GM19025 (cell line): ENCODE measurements at regions not wholly inside any gene's neighbourhood (a gene's known extent, or its start where the extent isn't known, plus 50 kb on each side); places are given as distances from the start of the nearest gene placed in this dataset.
"Not testable (repeated sequence)": the region's sequence is repeated elsewhere in the genome, so short reads cannot be mapped to it uniquely, and the experiment has no call there.

Source experiments
- ATAC-seq: cut with Tn5 transposase; IDR thresholded peaks from one replicate; pipeline ENCODE4 v1.9.1; 2021; ENCODE audit warnings: mild to moderate bottlenecking, low read depth, moderate library complexity; ENCODE audit not compliant: unreplicated experiment

DNA sequence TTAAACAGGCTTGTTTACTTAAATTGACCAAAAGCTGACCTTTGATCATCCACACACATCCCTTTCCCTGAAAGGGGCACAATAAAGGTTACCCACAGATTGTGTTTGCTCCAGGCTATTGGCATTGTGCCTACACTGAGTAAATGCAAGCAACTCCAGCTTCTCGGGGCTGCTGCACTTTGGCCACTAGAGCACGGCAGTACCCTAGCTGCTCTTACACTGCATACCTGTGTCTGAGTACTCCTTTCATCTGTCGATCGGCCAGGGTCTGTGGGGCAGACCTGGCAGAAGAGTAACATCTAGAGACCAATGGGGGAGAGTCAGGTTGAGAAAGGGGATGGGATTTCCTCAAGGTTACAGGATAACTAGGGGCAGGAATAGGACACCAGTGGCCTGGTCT, 281.9 kb upstream of the NMUR2 start:
- ATAC-seq, result no peak

DNA sequence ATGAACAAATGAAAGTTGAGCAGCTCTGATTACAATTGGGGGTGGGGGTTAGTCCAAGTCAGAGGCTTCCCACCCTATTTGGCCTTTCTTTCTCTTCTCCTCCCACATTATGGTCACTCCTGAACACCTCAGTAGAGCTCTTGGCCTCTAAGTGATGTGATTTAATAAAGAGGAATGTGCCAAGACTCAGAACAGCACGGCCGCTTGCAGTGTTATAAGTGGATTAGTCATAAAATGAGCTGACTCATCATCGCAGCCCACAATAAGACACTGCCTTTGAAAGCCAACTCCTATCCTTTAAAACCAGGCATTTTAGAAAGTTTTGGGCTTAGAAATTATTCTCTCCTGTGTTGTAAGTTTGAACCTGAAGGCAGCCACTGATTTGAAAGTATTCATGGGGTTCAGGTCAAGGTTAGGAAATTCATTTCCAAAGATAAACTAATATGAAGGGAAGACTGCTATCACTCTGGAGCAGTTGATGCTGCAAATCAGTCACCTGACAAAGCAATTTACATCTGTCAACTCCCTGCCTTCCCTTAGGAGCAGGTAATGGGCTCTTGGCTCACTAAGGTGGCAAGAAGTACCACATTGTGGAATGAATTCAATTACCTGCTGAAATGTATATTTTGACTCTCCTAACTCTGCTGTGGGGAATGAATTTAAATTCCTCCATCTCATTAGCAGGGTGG, 283.6 kb upstream of the NMUR2 start:
- no peak for ATAC-seq

DNA sequence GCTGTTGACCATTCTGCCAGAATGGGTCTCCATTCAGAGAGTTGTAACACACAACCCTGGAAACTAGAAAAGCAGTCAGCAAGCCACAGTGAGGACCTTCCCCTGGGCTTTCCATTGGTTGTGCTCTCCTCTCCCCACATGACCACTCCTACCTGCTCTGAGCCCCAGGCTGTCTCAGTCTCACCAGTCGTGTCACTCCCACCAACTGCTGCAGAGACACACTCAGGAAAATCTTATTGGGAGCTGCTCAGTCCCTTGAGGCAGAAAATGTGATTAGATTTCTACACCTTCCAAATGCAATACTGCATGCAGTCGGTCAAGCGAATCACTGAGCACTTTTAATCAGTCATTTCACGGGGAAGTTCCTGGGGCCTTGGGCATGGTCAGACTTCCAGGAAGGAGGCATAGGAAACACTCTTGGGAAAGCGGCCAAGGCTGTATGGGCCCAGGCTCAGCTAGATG, 284.2 kb upstream of the NMUR2 start:
- no peak for ATAC-seq

DNA sequence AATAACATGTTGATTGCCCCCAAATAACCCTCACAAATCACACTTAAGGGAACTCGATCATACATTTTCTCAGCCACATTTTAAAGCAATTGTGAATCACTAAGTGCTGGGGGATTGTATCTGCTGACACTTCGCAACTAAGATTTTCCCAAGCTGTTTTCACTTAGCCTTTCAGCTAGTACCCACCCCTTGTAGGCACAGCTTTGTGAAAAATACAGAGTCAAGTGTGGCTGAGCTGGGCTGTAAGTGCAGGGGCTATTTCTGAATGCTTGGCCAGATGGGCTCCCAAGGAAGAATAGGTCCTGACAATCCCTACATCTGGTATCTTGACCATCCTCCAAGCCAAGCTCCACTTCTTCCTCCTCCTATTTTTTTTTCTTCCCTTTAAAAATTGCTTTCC, 289.2 kb upstream of the NMUR2 start:
- ATAC-seq, result no peak

DNA sequence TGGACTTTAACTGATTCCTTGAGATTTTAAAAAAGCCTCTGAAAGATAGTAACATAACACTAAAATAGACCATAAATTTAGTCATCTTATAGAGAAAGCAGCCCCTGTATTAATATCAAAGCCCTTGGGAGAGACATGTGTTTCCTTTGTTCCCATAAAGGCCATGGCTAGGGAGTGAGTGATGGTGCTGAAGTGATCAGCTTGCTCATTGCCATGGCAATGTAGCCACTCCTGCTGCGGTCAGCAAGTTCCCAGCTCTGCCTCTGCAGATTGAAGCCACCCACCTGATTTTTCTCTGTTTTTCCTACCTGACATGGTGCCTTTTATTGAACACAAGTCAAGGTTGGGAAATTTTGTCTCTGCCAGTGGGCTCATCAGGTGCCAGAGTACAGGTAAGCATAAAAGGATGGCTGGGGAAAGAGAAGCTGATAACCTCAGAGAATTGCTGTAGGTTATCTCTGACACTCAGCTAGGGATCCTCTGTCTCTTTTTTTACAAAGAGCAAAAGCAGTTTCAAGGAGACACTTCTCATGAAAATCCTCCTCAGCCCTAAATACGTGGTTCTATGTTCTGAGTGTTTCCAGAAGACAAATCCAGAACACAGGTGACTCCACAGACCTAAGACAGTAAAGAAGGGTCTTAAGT, 296.3 kb upstream of the NMUR2 start:
- no peak for ATAC-seq

DNA sequence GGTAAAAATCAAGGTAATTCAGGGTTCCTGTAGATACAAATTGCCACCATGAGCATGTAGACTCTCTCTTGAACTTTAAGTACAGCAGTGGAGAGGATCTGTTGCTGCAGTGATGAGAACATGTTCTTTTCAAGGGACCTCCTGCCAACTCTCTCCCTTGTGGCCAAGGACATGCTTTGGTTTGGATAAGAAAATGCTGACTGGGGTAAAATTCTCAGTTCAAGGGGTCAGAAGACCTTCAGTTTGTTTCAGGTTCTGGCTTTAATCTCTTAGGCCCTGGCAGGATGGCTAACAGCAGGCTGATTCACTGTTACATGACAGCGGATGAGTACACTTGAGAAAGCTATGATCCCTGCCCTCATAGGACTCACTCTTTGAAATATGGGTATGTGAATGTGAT, 299.2 kb upstream of the NMUR2 start:
- no peak for ATAC-seq

GRCh38 chr5:152711801-152712388, 306.8 kb upstream of the NMUR2 start:
- no peak for ATAC-seq

DNA sequence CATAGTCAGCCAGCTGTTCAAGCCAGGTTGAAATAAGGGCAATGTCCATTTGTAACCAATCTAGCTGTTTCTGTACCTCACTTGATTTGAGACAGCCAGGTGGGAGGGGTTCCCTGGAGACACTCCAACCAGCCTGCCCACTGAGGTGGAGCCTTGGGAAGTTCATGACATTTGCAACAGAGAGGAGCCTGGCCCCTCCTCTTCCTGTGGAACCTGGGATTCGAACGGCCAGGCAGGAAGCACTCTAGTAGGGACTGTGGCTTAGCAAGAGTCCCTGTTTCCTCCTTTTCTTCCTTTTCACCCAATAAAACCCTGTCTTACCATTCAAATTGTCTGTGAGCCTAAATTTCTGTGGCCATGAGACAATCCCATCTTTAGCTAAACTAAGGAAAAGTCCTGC, 312.3 kb upstream of the NMUR2 start:
- ATAC-seq, result no peak

GRCh38 chr5:152723482-152723881, 318.4 kb upstream of the NMUR2 start:
- ATAC-seq, result no peak

- no peak for ATAC-seq
Observed at GRCh38 chr5:152730176-152730575, 325.1 kb upstream of the NMUR2 start.

GRCh38 chr5:152736906-152737305, 331.8 kb upstream of the NMUR2 start:
- no peak for ATAC-seq

- no peak for ATAC-seq
Observed at GRCh38 chr5:152739916-152740315, 334.8 kb upstream of the NMUR2 start.

DNA sequence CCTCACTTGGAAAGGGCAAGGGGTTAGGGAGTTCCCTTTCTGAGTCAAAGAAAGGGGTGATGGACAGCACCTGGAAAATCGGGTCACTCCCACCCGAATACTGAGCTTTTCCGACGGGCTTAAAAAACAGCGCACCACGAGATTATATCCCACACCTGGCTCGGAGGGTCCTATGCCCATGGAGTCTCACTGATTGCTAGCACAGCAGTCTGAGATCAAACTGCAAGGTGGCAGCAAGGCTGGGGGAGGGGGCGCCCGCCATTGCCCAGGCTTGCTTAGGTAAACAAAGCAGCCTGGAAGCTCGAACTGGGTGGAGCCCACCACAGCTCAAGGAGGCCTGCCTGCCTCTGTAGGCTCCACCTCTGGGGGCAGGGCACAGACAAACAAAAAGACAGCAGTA, 336.0 kb upstream of the NMUR2 start:
- ATAC-seq, result not testable (repeated sequence)

DNA sequence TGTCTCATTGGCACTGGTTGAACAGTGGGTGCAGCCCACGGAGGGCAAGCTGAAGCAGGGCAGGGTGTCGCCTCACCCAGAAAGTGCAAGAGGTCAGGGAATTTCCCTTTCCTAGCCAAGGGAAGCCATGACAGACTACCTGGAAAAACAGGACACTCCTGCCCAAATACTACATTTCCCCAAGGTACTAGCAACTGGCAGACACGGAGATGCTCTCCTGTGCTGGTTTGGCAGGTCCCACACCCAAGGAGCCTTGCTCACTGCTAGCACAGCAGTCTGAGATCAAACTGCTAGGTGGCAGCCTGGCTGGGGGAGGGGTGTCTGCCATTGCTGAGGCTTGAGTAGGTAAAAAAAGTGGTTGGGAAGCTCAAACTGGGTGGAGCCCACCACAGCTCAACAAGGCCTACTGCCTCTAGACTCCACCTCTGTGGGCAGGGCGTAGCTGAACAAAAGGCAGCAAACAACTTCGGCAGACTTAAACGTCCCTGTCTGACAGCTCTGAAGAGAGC, 382.7 kb upstream of the NMUR2 start:
- not testable (repeated sequence) for ATAC-seq

- no peak for ATAC-seq
Observed at GRCh38 chr5:152801886-152802285, 396.8 kb upstream of the NMUR2 start.

GRCh38 chr5:152804179-152804578, 399.1 kb upstream of the NMUR2 start:
- no peak for ATAC-seq

GRCh38 chr5:152811988-152812387, 406.9 kb upstream of the NMUR2 start:
- ATAC-seq, result no peak

- no peak for ATAC-seq
Observed at GRCh38 chr5:152813526-152813925, 408.4 kb upstream of the NMUR2 start.

- no peak for ATAC-seq
Observed at GRCh38 chr5:152819891-152820290, 414.8 kb upstream of the NMUR2 start.

GRCh38 chr5:152824316-152824715, 419.2 kb upstream of the NMUR2 start:
- ATAC-seq, result no peak

GRCh38 chr5:152838241-152838786, 433.2 kb upstream of the NMUR2 start:
- ATAC-seq, result no peak
